Cardiac muscle cell (in vitro differentiated cells and primary cell): ENCODE measurements at regions not wholly inside any gene's neighbourhood (a gene's known extent, or its start where the extent isn't known, plus 50 kb on each side); places are given as distances from the start of the nearest gene placed in this dataset.

Experiments used
- DNase-seq, 2 donors: peaks; one replicate each; pipeline versions ENCODE4 v3.0.0 to v3.0.0-alpha.2; 2010 to 2017; ENCODE audit warnings: low read depth in 1 of 2, low spot score in 1 of 2
- H3K27ac ChIP-seq: fragments of 200-600 bp; sonication (generic); 2 replicates; pipeline ENCODE4 v1.5.1; 2016
- H3K27me3 ChIP-seq: fragments of 200-600 bp; sonication (generic); 2 replicates; pipeline ENCODE4 v1.6.0; 2016; ENCODE audit warnings: control low read depth
- H3K36me3 ChIP-seq: fragments of 200-600 bp; sonication (generic); 2 replicates; pipeline ENCODE4 v1.5.1; 2016; ENCODE audit warnings: control low read depth
- H3K4me1 ChIP-seq: fragments of 200-600 bp; sonication (generic); 2 replicates; pipeline ENCODE4 v1.8.1; 2017; ENCODE audit warnings: low read depth, mild to moderate bottlenecking, mixed run types
- H3K4me3 ChIP-seq: fragments of 200-600 bp; sonication (generic); 2 replicates; pipeline ENCODE4 v1.5.1; 2016; ENCODE audit warnings: mild to moderate bottlenecking
- H3K9me3 ChIP-seq: fragments of 200-600 bp; sonication (generic); 2 replicates; pipeline ENCODE4 v1.5.1; 2017; ENCODE audit warnings: low read depth, mild to moderate bottlenecking, control low read depth
- TF ChIP-seq, protein P1 (sequence below): IDR thresholded peaks from 2 replicates; pipeline ENCODE4 v1.5.1; 2012; ENCODE audit warnings: low read depth, mild to moderate bottlenecking, low read length

DNA sequence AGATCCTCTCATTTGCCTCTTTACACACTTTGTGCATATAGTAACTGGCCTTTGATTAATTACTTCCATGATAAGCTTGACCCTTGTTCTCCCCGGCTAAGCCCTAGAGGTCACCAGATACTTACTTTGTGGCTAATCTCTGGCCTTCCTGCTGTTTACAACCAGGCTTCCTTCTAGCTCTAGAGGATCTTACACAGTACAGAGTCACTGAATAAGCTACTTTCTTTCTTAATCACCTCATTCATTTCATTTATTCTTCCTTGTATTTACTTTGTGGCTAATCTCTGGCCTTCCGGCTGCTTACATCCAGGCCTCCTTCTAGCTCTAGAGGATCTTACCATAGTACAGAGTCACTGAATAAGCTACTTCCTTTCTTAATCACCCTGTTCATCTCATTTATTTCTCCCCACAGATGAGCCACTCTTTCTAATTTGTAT is 144.3 kb upstream of the C1orf21 start:
- Histone ChIP-seq H3K36me3 (no peaks in the 10 kb centered on the region), H3K27me3 (no peaks in the 10 kb centered on the region), H3K27ac (peak overlapping the region; percentile 55), H3K4me3 (no peak overlapping the region), H3K4me1 (peaks cover 19% of the 10 kb centered on the region), H3K9me3 (no peaks in the 10 kb centered on the region)
- peak; percentile 48 to 56 for DNase-seq
- TF ChIP-seq, protein P1, sequence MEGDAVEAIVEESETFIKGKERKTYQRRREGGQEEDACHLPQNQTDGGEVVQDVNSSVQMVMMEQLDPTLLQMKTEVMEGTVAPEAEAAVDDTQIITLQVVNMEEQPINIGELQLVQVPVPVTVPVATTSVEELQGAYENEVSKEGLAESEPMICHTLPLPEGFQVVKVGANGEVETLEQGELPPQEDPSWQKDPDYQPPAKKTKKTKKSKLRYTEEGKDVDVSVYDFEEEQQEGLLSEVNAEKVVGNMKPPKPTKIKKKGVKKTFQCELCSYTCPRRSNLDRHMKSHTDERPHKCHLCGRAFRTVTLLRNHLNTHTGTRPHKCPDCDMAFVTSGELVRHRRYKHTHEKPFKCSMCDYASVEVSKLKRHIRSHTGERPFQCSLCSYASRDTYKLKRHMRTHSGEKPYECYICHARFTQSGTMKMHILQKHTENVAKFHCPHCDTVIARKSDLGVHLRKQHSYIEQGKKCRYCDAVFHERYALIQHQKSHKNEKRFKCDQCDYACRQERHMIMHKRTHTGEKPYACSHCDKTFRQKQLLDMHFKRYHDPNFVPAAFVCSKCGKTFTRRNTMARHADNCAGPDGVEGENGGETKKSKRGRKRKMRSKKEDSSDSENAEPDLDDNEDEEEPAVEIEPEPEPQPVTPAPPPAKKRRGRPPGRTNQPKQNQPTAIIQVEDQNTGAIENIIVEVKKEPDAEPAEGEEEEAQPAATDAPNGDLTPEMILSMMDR, result no peak

DNA sequence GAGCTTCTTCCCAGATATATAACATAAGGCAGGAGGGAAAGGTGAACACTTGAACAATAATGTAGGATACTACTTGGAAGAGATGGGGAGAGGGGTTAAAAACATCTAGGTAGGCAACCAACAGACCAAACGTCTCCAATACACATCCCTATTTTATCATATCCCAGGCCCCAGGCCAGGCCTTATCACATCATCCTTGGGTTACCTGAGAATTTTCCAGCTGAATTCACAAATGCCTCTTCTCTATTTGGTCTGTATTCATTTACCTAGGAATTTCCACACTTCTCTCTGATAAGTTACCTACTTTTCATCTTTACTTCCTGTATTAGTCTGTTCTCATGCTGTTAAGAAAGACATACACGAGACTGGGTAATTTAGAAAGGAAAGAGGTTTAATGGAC is 141.9 kb upstream of the C1orf21 start:
- no peaks in the 10 kb centered on the region for H3K36me3 ChIP-seq
- TF ChIP-seq, protein P1, result no peak
- no peak overlapping the region for H3K4me3 ChIP-seq
- H3K4me1 ChIP-seq, result peaks cover 19% of the 10 kb centered on the region
- no peak overlapping the region for H3K27ac ChIP-seq
- H3K9me3 ChIP-seq, result no peaks in the 10 kb centered on the region
- H3K27me3 ChIP-seq, result no peaks in the 10 kb centered on the region
- no peak for DNase-seq

DNA sequence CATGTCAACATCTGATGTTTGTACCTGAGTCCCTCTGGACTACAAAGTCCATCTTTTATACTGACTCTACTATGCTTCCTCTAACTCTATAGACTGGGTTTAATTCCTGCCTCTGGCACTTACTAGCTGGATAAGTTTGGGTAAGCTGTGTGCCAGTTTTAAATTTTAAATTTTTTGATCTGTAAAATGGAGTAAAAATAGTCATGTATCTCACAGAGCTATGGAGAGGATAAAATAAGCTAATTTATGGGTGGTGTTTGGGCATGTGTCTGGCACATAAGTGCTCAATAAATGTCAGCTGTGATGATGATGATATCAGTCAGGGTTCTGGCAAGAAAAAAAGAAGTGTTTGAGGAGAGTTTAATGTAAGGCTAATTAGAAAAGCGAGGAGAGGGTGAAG is 139.2 kb upstream of the C1orf21 start:
- no peaks in the 10 kb centered on the region for H3K27me3 ChIP-seq
- H3K36me3 ChIP-seq, result no peaks in the 10 kb centered on the region
- TF ChIP-seq, protein P1, result no peak
- no peak for DNase-seq
- H3K9me3 ChIP-seq, result no peaks in the 10 kb centered on the region
- peaks cover 11% of the 10 kb centered on the region for H3K4me1 ChIP-seq
- H3K27ac ChIP-seq, result no peak overlapping the region
- H3K4me3 ChIP-seq, result no peak overlapping the region

DNA sequence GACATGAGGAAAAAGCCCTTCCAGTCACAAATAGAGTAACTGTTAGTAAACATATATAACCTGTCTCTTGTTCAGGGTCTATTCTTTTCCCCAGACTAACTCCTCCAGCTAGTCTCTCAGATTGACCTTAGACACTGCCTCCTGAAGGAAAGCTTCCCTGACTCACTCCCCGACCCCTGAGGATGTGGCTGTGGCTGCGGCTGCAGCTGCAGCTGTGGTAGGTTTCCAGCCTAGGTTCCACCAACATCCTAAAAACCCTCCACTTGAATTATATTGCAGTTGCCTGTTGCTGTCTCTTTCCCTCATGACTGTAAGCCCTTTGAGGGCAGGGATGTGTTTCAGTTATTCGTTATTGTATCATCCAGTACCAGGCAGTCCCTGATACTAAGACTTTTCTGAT is 132.9 kb upstream of the C1orf21 start:
- TF ChIP-seq, protein P1, result no peak
- DNase-seq, result no peak
- Histone ChIP-seq H3K9me3 (no peaks in the 10 kb centered on the region), H3K27me3 (no peaks in the 10 kb centered on the region), H3K36me3 (no peaks in the 10 kb centered on the region), H3K4me3 (no peak overlapping the region), H3K4me1 (peaks cover 12% of the 10 kb centered on the region), H3K27ac (no peak overlapping the region)

DNA sequence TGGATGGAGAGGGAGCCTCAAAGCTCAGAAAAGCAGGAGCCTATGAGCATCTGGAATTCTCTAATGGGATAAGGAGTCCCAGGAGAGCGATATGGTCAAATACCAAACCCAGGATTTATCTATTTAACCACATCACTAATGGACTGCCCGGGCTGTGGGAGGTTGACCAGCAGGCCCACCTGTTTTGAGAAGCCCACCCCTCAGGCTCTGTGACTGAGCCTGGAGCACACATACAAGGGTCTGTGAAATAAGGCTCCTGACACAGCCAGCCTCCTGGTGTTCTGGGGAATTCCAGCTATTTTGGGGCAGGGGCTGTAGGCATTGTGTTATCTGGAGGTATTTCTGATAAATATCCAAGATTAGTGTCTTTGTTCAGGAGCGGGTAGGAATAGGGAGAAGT is 132.0 kb upstream of the C1orf21 start:
- H3K36me3 ChIP-seq, result no peaks in the 10 kb centered on the region
- peaks cover 12% of the 10 kb centered on the region for H3K4me1 ChIP-seq
- TF ChIP-seq, protein P1, result no peak
- H3K4me3 ChIP-seq, result no peak overlapping the region
- H3K27me3 ChIP-seq, result no peaks in the 10 kb centered on the region
- DNase-seq, result no peak
- H3K9me3 ChIP-seq, result no peaks in the 10 kb centered on the region
- H3K27ac ChIP-seq, result no peak overlapping the region

DNA sequence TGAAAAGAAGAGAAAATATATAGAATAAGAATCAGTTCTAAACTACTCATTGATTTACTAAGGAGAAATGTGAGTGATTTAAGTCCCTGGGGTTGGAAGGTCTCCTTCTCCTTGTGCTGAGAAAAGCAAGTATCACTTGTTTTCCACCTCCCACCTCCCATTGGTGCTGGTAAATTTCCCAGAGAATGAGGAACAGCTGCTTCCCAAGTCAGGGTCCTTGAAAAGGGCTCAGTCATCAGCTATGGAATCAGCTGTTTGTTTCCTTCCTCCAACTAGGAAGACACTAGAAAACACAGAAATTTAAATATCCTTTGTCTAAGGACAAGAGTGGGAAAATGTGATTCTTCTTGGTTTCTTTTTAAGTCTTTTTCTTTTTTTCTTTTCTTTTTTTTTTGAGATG is 131.3 kb upstream of the C1orf21 start:
- Histone ChIP-seq H3K4me3 (no peak overlapping the region), H3K4me1 (peaks cover 12% of the 10 kb centered on the region), H3K27me3 (no peaks in the 10 kb centered on the region), H3K27ac (no peak overlapping the region), H3K36me3 (no peaks in the 10 kb centered on the region), H3K9me3 (no peaks in the 10 kb centered on the region)
- TF ChIP-seq, protein P1, result no peak
- no peak for DNase-seq
